Middle frontal gyrus (tissue), 1 donor: ENCODE measurements at regions not wholly inside any gene's neighbourhood (a gene's known extent, or its start where the extent isn't known, plus 50 kb on each side); places are given as distances from the start of the nearest gene placed in this dataset.
"Not testable (repeated sequence)": the region's sequence is repeated elsewhere in the genome, so short reads cannot be mapped to it uniquely, and the experiment has no call there.

Experiments
- DNase-seq: peaks from one replicate; pipeline ENCODE4 v3.0.0-alpha.2; 2015; ENCODE audit warnings: low spot score; ENCODE audit errors: extremely low spot score

DNA sequence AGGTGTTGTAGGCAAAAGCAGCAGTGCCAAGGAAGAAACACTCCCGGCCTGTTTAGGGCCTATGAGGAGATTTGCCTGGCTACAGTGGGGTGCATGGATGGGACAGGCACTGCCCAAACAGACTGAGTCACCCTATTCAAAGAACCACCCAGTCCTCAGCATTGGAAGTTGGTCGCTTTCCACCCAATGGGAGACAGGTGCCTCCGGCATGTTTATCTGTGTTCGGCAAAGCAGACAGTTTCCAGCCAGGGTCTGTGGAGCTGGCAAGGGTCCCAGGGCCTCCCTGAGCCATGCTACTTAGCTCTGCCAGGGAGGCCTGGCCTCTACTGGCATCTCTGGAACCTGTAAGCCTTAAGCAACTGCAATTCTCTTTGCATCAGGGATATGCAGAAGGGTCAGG lies 165.1 kb upstream of the ATP6AP2 start:
- no peak for DNase-seq

DNA sequence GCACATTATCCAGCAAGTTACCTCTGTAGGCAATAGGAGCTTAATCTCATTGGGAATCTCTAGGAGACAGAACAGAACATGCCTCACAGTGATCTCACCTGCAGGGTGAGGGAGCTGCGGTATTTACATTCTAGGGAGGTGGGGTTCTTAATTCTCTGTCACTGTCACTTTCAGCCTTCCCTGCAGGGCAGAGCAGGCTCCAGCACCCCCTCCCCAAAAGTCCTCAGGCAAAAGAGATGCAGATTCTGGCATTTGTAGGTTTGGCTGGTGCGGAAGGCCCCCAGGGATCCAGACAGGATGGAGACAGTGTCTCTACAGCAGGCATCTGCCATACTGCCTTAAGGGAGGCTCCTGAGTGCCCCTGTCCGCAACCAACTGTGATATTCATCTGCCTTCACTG lies 166.4 kb upstream of the ATP6AP2 start:
- no peak for DNase-seq

DNA sequence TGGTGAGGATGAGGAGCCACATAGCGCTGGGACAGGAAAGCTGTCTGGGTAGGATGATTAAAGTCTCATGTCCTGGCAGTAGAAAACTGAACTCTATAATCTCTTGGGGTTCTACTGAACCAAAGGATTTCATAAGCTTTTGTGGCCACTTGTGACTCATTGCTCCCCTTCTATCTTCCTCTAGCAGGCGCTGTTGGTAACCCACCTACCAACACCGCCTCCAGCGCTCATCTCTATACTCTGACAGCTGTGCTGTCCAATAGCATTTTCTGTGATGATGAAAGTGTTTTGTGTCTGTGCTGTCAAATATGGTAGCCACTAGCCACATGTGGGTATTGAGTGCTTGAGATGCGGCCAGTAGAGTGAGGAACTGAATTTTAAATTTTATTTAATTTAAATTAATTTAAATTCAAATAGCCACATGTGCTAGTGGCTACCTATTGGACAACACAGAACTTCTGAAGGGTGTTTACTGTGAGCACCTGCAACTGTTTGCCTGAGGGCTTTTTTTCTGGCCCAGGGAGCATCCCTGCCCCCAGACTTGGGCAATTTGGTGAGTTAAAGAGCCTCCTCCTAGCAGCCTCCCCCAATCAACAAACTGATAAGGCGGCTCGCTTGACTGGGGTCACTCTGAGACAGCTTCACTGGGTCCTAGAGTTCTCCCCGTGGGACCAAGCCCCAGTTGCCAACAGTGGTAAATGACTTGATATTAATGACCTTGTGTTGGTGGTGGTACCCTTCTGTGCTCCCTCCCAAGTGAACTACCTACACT lies 169.2 kb upstream of the ATP6AP2 start:
- no peak for DNase-seq

DNA sequence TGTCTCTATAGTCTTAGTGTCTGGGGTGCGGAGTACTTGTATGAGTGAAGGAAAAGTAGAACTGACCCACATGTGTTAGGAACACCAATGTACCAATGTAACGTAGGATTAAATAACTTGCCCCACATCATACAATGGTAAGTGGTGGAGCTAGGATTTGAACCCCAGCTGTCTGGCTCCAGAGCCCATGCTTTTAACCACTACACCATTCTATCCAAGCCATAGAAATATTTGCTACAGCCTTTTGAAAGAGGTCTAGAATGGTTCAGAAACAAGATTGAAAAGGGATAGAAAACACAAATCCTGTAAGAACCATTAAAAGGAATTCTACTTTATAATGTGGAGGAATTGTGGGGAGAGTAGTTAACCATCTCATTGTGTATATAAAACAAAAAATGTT lies 169.9 kb upstream of the ATP6AP2 start:
- no peak for DNase-seq

DNA sequence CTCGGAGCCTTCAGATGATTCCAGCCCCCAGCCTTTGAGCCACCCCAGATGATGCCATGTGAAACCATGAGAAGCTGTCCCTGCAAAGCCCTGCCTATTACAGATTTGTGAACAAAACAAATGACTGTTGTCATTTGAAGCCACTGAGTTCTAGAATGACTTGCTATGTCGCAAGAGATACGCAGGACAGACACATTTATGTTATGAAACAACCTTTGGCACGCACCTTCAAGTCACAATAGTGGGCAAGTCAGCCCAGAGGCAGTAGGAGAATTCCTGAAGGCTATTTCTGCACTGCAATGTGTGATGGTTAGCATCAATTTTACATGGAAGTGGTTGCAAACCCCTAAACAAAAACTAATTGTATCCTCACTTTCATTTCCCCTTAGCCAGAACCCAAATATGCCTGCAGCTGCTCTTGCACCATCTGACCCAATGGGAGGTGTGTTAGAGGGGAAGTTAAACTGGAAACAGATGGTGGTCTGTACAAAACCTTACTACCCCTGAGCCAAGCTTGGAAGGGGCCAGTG lies 174.4 kb upstream of the ATP6AP2 start:
- no peak for DNase-seq

DNA sequence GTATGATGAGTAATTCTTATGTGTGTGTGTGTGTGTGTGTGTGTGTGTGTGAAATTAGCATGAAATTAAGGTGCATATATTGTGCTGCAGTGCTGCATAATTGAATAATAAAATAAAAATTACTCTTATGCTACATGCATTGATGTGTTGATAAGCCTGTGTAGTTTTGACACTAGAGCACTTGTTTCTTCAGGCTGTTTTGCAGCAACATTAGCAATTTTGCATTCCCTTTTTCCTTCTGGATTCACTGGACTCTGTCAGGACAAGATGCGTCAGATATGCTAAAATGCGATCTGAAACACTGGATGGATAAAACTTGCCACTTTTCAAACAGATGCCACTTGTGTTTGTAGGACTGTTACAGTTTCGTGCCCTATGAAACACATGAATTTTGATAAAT lies 175.4 kb upstream of the ATP6AP2 start:
- no peak for DNase-seq

DNA sequence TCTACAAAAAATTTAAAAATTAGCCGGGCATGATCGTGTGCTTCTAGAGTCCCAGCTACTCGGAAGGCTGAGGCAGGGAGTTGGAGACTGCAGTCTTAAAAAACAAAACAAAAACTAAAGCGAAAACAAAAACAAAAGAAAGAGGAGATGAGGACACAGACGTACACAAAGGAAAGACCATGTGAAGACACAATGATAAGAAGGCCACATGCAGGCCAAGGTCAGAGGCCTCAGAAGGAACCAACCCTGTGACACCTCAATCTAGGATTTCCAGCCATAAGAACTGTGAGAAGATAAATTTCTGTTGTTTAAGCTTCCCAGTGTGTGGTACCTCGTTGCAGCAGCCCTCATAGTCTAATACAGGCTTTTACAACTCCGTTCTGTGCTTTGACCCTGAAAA lies 177.0 kb upstream of the ATP6AP2 start:
- no peak for DNase-seq

DNA sequence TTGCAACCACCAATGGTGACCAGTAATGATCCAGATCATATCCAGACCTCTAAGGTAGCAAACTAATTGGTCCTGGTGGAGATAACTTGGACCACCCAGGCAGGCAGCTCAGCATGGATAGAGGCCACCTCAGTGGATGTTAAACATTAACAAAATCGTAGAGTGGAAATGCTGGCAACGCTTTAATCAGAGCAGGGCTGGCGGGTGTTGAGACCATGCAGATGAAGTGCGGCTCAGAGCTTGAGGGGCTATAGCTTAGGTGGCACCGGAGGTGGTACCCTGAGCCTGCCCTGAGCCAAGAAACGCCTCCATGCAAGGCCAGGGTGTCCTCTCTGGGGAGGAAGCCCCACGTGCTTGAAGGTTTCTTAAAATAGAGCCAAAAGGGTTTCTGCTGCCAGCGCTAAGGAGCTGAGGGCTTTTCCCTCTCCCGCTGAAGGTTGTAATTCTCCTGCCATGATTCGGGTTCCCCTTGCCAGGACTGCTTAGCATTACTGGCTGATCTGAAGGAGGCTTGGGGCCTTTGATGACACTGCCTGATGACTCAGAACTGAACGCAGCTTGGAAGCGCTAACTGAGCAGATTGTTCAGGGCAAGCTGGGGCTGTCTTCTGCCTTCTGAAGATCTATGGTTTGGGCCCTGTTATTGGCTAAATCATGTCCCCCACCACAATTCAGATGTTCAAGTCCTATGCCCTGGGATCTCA lies 177.8 kb upstream of the ATP6AP2 start:
- DNase-seq = no peak

DNA sequence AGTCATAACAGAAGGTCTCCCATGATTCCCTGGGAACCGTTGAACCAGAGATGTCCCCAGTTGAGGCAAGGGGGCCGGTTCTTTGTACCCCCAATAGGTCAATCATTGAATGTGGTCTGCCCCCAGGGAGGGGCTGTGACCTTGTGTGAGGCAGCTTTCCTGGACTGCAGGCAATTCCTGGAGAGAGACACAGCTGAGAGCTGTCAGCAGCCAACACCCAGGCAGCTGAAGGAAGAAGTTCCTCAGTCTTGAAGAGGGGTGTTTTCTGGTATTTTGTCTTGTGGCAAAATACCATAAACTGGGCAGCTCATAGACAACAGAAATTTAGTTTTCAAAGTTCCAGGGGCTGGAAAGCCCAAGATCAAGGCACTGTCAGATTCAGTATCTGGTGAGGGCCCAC lies 185.7 kb upstream of the ATP6AP2 start:
- no peak for DNase-seq

DNA sequence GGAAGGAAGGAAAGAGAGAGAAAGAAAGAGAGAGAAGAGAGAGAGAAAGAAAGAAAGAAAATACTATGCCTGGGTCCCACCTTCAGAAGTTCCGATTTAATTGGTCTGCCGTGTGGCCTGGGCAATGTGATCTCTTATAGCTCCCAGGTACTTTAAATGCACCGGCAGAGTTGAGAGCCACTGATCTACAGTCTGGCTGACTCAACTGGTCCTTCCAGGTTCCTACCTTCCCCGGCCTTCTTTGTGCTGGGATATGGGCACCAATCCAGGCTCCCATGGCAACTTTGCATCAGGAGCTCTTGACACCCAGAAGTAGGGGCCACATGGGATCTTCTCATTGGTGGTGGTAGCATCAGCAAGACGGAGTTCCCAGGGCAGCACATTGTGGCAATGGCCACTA lies 186.5 kb upstream of the ATP6AP2 start:
- DNase-seq = no peak

DNA sequence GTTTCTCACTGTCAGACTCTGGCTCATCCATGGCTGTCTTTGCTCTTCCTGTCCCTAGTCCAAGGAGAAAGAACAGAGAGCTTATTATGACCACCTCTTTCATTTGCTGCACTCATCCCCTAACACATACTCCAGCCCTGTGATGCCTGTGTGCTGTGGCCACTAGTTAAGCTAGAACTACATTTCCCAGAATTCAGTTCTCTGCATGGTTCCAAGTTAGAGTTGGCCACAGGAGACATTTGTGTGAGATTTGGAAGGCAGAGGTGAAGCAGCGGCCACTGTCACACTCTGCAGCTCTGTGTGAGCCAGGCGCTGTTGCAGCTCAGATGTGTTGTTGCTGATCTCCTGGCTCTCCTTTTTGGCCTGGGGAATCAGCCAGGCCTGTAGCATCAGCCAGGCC lies 188.2 kb upstream of the ATP6AP2 start:
- DNase-seq = no peak

DNA sequence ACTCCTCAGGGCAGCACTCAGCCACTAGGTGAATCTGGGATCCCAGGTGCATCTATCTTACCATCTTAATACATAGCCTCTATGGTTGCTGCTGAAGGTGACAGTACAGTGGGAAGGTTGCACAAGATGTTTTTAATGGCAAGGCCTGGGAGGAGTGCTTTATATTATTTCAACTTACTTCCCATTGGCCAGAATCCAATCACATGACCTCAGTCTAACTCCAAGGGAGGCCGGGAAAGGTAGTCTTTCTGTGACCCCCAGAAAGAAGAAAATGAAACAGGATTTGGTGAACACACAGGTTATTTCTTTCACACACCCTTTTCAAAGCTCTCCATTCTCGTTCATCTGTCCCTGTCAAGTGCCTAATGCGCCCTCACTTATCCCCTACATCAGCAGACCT lies 189.1 kb upstream of the ATP6AP2 start:
- no peak for DNase-seq

DNA sequence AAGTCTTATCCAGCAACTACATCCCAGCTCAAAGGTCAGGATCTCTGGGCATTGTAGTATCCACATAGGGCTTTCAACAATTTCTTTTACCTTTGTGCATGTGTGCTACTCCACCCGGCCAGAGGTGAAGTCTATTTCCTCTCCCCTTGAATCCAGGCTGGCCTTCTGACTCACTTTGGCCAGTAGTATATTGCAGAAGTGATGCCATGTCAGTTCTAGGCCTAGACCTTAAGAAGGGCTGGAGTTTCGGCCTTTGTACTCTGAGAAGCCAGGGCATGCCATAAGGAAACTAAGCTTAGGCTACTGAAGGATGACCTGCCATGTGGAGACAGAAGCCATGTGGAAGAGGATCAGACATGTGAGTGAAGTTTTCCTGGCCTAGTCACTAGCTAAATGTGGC lies 191.2 kb upstream of the ATP6AP2 start:
- DNase-seq = no peak

DNA sequence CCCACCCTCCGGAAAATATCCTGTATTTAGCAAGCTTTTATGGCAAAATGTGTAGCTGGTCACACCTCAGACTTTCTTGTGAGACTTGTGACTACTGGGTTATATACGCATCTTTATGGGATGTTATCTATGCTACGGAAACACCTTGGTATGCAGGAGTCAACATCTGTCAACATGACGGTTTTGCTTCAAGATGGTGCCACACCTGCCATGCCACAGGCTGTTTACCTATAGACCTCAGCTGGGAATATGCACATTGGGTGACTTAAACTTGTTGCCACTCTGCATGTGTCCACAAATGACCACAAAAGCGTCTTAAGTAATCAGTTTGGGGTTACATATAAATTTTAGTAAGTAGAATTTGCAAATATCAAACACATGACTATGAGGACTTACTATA lies 192.3 kb upstream of the ATP6AP2 start:
- DNase-seq = no peak

DNA sequence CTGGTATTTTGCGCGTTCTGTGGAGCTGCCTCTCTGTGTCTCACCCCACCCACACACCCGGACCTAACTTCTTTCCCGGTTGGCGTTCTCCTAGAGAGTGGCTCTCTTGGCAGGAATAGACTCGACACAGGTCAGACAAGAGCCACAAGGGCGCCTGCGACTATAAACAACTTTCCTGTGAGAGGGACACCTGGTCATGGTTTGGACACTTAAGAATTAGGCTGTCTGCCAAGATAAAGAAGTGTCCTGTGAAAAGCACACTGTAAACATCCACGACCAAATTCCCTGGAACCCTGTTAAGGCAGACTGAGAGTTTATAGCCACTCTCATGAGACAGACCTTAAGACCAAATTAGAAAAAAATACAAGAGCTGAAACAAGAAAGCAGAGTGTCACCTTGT lies 192.9 kb upstream of the ATP6AP2 start:
- not testable (repeated sequence) for DNase-seq

DNA sequence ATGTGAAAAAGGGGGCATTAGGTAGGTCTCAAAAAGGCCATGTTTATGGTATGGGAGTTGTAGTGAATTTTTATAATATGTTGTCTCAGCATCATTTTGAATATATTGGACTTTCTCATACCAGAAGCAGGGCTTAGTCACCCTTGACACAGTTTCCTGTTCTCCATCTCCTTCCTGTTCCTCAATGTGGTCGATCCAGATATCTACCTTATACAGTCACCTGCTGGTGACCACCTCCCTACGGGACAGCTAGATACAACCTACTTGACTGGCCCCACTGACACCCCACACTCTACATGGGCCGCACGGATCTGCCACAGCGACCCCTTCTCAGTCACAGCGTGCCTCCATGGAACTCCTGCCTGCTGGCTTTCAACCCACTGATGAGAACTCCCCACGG lies 193.5 kb upstream of the ATP6AP2 start:
- DNase-seq = not testable (repeated sequence)

DNA sequence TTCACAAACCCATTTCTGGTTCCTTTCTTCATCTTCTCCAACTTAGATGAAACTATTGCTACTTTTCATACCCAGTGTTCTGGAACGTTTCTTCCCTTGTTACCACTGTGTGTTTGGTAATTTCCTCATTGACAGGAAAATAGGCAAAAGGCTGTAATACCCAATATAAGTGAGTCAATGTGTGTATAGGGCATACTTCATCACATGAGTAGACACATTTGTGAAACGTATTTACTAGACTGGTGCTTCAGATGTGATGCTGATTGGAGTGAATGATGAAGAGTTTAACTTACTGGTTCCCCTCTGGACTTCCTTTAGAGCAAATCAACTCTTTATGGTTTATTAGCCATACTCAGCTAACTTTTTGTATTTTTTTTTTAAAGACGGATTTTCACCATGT lies 195.1 kb upstream of the ATP6AP2 start:
- DNase-seq = no peak

DNA sequence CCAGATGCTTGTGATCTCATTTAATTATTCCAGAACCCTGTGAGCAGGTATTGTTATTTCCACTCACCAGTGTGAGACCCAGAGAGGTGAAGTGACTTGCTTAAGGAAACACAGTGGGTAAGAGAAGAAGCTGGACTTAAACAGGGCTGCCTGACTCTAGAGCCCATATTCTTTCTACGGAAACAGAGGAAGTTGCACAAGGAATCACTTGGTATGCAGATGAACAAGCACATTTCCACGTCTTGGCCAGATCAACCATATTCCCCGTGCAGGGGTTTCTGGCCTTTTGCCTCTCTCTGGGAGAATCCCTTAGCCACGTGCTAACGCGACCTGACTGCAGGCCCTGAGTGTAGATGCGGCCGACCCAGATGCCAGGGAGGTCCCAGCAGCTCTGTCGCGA lies 195.5 kb upstream of the ATP6AP2 start:
- no peak for DNase-seq

DNA sequence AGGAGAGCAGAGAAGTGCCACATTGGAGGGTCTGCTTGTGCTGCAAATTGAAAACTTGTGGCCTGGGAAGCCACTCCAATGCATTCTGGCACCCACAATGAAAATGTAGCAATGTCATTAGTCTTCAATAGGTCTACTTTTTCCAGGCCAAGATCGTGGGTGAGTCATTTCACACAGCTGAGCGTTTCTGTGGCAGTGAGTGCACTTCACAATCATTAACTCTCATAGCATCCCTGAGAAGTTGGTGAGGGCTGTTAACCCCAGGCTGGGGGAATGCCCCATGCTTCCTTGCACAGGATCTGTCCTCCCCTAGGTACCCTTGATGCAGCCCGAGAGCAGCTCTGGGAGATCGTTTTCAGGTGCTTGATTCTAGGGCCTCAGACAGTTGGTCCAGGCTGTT lies 196.8 kb upstream of the ATP6AP2 start:
- DNase-seq = no peak

DNA sequence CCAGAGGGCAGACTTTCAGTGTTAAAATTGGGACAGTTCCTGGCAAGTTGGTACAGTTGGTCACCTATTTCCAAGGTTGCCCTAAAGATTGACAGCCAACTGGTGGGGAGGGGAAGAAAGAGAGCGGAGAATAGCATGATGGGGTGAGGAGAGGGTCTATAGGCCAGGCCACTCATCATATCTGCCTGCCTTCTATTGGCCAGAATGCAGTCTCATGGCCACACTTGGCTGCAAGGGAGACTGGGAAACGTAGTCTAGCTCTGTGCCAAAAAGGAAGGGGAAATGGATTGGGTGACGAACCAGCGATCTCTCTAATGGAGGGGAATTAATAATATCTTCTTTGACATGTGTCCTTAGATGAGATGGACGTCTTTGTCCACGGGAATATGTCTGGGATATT lies 197.4 kb upstream of the ATP6AP2 start:
- no peak for DNase-seq

DNA sequence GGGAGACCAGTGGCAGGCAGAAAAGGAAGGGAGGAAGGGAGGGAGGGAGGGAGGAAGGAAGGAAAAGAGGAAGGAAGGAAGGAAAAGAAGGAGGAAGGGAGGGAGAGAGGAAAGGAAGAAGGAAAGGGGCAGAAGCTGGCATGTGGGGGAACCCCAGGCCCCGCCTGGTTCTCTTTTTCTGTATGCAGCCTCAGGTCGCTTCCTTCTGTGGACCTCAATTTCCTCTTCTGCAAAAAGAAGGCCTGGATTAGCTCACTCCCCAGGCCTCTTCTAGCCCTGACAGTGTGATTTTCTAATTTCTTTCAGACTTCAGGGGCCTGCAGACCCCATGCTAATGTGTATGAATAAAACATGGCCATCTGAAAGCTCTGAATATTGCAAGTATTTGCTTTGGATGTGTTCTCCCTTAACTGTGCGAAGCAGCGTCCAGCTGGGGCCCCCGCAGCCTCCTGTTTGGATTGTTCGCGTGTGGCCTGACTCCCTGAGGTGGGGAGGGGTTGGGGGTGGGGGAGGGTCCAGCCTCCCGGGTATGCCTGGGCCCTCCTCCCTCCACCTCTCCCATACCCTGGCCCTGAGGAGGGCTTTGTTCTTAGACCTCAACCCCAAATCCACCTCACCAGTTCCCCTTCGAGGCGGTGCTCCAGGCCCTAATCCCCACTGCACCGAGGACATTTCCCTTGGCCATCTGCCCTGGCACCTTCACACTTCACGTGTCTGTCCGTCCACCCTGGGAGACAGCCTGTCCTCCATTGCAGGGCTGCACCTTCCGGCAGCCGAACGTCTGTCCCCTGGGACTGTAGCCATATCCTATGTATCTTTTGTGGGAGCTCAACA lies 199.9 kb upstream of the ATP6AP2 start:
- DNase-seq = no peak

DNA sequence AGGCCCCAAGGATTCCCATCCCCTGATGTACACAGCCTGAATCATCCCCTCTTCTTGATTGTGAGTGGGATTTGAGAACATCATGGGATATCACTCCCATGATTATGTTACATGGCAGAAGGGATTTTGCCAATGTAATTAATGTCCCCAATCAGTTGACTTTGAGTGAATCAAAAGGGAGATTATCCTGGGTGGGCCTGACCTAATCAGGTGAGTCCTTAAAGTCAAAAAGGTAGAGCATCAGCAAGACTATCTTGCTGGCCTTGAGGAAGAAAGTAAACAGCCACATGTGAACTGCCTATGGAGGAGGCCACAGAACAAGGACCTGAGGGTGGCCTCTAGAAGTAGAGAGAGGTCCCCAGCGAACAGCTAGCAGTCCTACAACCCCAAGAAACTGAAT lies 203.1 kb upstream of the ATP6AP2 start:
- DNase-seq = no peak
